Iris pigment epithelial cell (primary cell): ENCODE measurements at regions not wholly inside any gene's neighbourhood (a gene's known extent, or its start where the extent isn't known, plus 50 kb on each side); places are given as distances from the start of the nearest gene placed in this dataset.

Experiments used
- DNase-seq: peaks from one replicate; pipeline ENCODE4 v3.0.0-alpha.2; 2011; ENCODE audit warnings: low read depth

GRCh38 chr2:8197825-8198224 lies 484.0 kb upstream of the ID2 start:
- DNase-seq, result no peak

- DNase-seq, result no peak
Measured at GRCh38 chr2:8198766-8199382, 483.0 kb upstream of the ID2 start.

GRCh38 chr2:8202132-8202531 lies 479.7 kb upstream of the ID2 start:
- no peak for DNase-seq

- DNase-seq, result no peak
Measured at GRCh38 chr2:8203364-8203763, 478.5 kb upstream of the ID2 start.

- no peak for DNase-seq
Measured at GRCh38 chr2:8204711-8205110, 477.1 kb upstream of the ID2 start.

GRCh38 chr2:8209494-8209893 lies 472.4 kb upstream of the ID2 start:
- DNase-seq, result no peak

- DNase-seq, result no peak
Measured at GRCh38 chr2:8211384-8211783, 470.5 kb upstream of the ID2 start.

- DNase-seq, result no peak
Measured at GRCh38 chr2:8212239-8212638, 469.6 kb upstream of the ID2 start.

- no peak for DNase-seq
Measured at GRCh38 chr2:8214036-8214615, 467.7 kb upstream of the ID2 start.

- DNase-seq, result no peak
Measured at GRCh38 chr2:8215159-8215863, 466.5 kb upstream of the ID2 start.

GRCh38 chr2:8215982-8216381 lies 465.9 kb upstream of the ID2 start:
- no peak for DNase-seq

- DNase-seq, result no peak
Measured at GRCh38 chr2:8216397-8216796, 465.5 kb upstream of the ID2 start.

- no peak for DNase-seq
Measured at GRCh38 chr2:8217468-8218030, 464.3 kb upstream of the ID2 start.

GRCh38 chr2:8219096-8219495 lies 462.8 kb upstream of the ID2 start:
- DNase-seq, result no peak

GRCh38 chr2:8219631-8220355 lies 462.1 kb upstream of the ID2 start:
- DNase-seq, result no peak

- DNase-seq, result no peak
Measured at GRCh38 chr2:8222979-8223694, 458.7 kb upstream of the ID2 start.

GRCh38 chr2:8223695-8224346 lies 458.0 kb upstream of the ID2 start:
- DNase-seq, result no peak

- DNase-seq, result no peak
Measured at GRCh38 chr2:8224347-8225190, 457.3 kb upstream of the ID2 start.

GRCh38 chr2:8225266-8225665 lies 456.6 kb upstream of the ID2 start:
- DNase-seq, result no peak

- DNase-seq, result no peak
Measured at GRCh38 chr2:8225798-8226197, 456.1 kb upstream of the ID2 start.
